H1 (cell line): ENCODE measurements at regions not wholly inside any gene's neighbourhood (a gene's known extent, or its start where the extent isn't known, plus 50 kb on each side); places are given as distances from the start of the nearest gene placed in this dataset.

ENCODE experiments used
- CTCF ChIA-PET: fragments of 300-600 bp; sonication (Branson Sonifier 250); formaldehyde crosslinking; loops from one replicate; lab custom pipeline; 2021; ENCODE audit not compliant: partially characterized antibody; lab: Charles Lee
- POLR2A ChIA-PET: fragments of 300-600 bp; sonication (Branson Sonifier 250); formaldehyde crosslinking; loops from one replicate; lab custom pipeline; 2021; ENCODE audit warnings: inconsistent platforms; ENCODE audit not compliant: partially characterized antibody; lab: Charles Lee
- DNase-seq, 2 experiments: peaks; one replicate each; pipeline versions ENCODE4 v3.0.0 to v3.0.0-alpha.2; 2010 to 2022; ENCODE audit warnings: low spot score in 2 of 2, low read depth in 1 of 2, mixed read lengths in 1 of 2
- FAIRE-seq: peaks from 2 replicates; lab custom pipeline; 2011; peaks lifted over from hg19 to GRCh38; lab: Jason Lieb, UNC
- H2AFZ ChIP-seq: 2 replicates; pipeline ENCODE4 v1.8.1; 2012; ENCODE audit warnings: low read length, inconsistent platforms
- H2AK5ac ChIP-seq: 2 replicates; pipeline ENCODE4 v1.6.1; 2013; ENCODE audit warnings: low read depth, low read length
- H2BK120ac ChIP-seq: replicated peaks from 2 replicates; pipeline ENCODE3; 2013; ENCODE audit warnings: low read depth, low read length, inconsistent platforms
- H2BK12ac ChIP-seq: 2 replicates; pipeline ENCODE4 v1.6.1; 2013; ENCODE audit warnings: low read depth, low read length
- H2BK15ac ChIP-seq: 2 replicates; pipeline ENCODE4 v1.6.1; 2013; ENCODE audit warnings: low read length
- H2BK20ac ChIP-seq: 2 replicates; pipeline ENCODE4 v1.6.1; 2013; ENCODE audit warnings: low read length
- H2BK5ac ChIP-seq: 2 replicates; pipeline ENCODE4 v1.6.1; 2013; ENCODE audit warnings: low read depth, low read length
- H3K14ac ChIP-seq: 2 replicates; pipeline ENCODE4 v1.6.1; 2013; ENCODE audit warnings: inconsistent platforms; ENCODE audit not compliant: insufficient read length
- H3K18ac ChIP-seq: 2 replicates; pipeline ENCODE4 v1.6.1; 2013; ENCODE audit warnings: low read length; ENCODE audit errors: extremely low read depth
- H3K23ac ChIP-seq: 2 replicates; pipeline ENCODE4 v1.6.1; 2013; ENCODE audit warnings: inconsistent platforms; ENCODE audit not compliant: insufficient read length
- H3K23me2 ChIP-seq: 2 replicates; pipeline ENCODE4 v1.6.1; 2013; ENCODE audit warnings: low read depth, low read length
- H3K27ac ChIP-seq: 2 replicates; pipeline ENCODE4 v1.6.1; 2011; ENCODE audit warnings: low read depth, low read length, inconsistent platforms
- H3K27me3 ChIP-seq, 4 experiments: replicated peaks in 1 of 4; 1 replicate in 1 of 4; 2 replicates in 3 of 4; pipeline versions ENCODE4 v1.6.1 to v1.8.1; 2011 to 2013; ENCODE audit warnings: low read length in 3 of 4, mild to moderate bottlenecking in 3 of 4, inconsistent platforms in 2 of 4, mixed read lengths in 2 of 4, moderate library complexity in 1 of 4; ENCODE audit not compliant: control insufficient read depth in 3 of 4, insufficient read depth in 3 of 4; ENCODE audit errors: extremely low read depth in 1 of 4
- H3K36me3 ChIP-seq, 4 experiments: 2 replicates each; pipeline versions ENCODE4 v1.6.1 to v1.8.1; 2011 to 2013; ENCODE audit warnings: mild to moderate bottlenecking in 4 of 4, low read length in 3 of 4, moderate library complexity in 2 of 4, control low read depth in 1 of 4, inconsistent platforms in 1 of 4; ENCODE audit not compliant: insufficient read depth in 4 of 4, control insufficient read depth in 2 of 4
- H3K4ac ChIP-seq: replicated peaks from 2 replicates; pipeline ENCODE3; 2013; ENCODE audit warnings: low read length, low read depth, mixed read lengths, inconsistent platforms; ENCODE audit not compliant: insufficient read length
- H3K4me1 ChIP-seq, 4 experiments: replicated peaks in 1 of 4; 1 replicate in 1 of 4; 2 replicates in 3 of 4; pipeline versions ENCODE4 v1.6.1 to v1.8.1; 2011 to 2013; ENCODE audit warnings: low read length in 3 of 4, inconsistent platforms in 2 of 4, mixed read lengths in 1 of 4; ENCODE audit not compliant: insufficient read depth in 4 of 4, control insufficient read depth in 3 of 4
- H3K4me2 ChIP-seq, 2 experiments: 2 replicates each; pipeline versions ENCODE4 v1.6.1 to v1.8.1; 2011 to 2013; ENCODE audit warnings: low read depth in 2 of 2, low read length in 2 of 2, control low read depth in 1 of 2, inconsistent platforms in 1 of 2, mild to moderate bottlenecking in 1 of 2; ENCODE audit not compliant: insufficient read depth in 1 of 2
- H3K4me3 ChIP-seq, 4 experiments: fragments of 200-600, 300-600 bp in 1 of 4; sonication (generic), shearing (Covaris generic), sonication (Bioruptor Twin) in 1 of 4; 2 replicates each; pipeline versions ENCODE4 v1.5.1 to v1.8.1; 2011 to 2016; ENCODE audit warnings: low read length in 4 of 4, low read depth in 3 of 4, control low read depth in 2 of 4, inconsistent platforms in 2 of 4, mild to moderate bottlenecking in 2 of 4, mixed read lengths in 1 of 4, moderate library complexity in 1 of 4; ENCODE audit not compliant: insufficient read depth in 2 of 4; ENCODE audit errors: extremely low read depth in 1 of 4
- H3K56ac ChIP-seq: replicated peaks from 2 replicates; pipeline ENCODE3; 2013; ENCODE audit warnings: low read depth, mild to moderate bottlenecking, mixed read lengths, low read length, inconsistent platforms; ENCODE audit not compliant: insufficient read length
- H3K79me1 ChIP-seq: 2 replicates; pipeline ENCODE4 v1.6.1; 2013; ENCODE audit warnings: low read depth, low read length, control low read depth
- H3K79me2 ChIP-seq, 2 experiments: 2 replicates each; pipeline versions ENCODE4 v1.6.1 to v1.8.1; 2012 to 2013; ENCODE audit warnings: low read length in 2 of 2, mild to moderate bottlenecking in 2 of 2, inconsistent platforms in 1 of 2; ENCODE audit not compliant: insufficient read depth in 2 of 2, control insufficient read depth in 1 of 2
- H3K9ac ChIP-seq, 4 experiments: replicated peaks in 1 of 4; 1 replicate in 1 of 4; 2 replicates in 3 of 4; pipeline versions ENCODE4 v1.6.1 to v1.8.1; 2011 to 2013; ENCODE audit warnings: low read depth in 3 of 4, low read length in 3 of 4, control low read depth in 2 of 4, mild to moderate bottlenecking in 2 of 4, moderate library complexity in 2 of 4, inconsistent platforms in 1 of 4; ENCODE audit errors: extremely low read depth in 1 of 4
- H3K9me3 ChIP-seq, 2 experiments: 2 replicates each; pipeline versions ENCODE4 v1.6.1 to v1.8.1; 2012 to 2013; ENCODE audit warnings: mild to moderate bottlenecking in 2 of 2, moderate library complexity in 2 of 2, control low read depth in 1 of 2, inconsistent platforms in 1 of 2, low read depth in 1 of 2, low read length in 1 of 2, mixed read lengths in 1 of 2; ENCODE audit not compliant: insufficient read depth in 2 of 2
- H4K20me1 ChIP-seq, 2 experiments: replicated peaks in 1 of 2; 2 replicates each; pipeline versions ENCODE3 to v1.8.1; 2011 to 2013; ENCODE audit warnings: inconsistent platforms in 2 of 2, low read length in 2 of 2, mild to moderate bottlenecking in 1 of 2; ENCODE audit not compliant: insufficient read depth in 2 of 2, control insufficient read depth in 1 of 2
- H4K5ac ChIP-seq: 2 replicates; pipeline ENCODE4 v1.6.1; 2013; ENCODE audit warnings: low read length, low read depth, mixed read lengths, inconsistent platforms; ENCODE audit not compliant: insufficient read length
- H4K8ac ChIP-seq: 2 replicates; pipeline ENCODE4 v1.8.0; 2013; ENCODE audit warnings: mild to moderate bottlenecking, moderate library complexity, low read length, inconsistent platforms; ENCODE audit not compliant: insufficient read depth; ENCODE audit errors: extremely low read depth
- H4K91ac ChIP-seq: replicated peaks from 2 replicates; pipeline ENCODE3; 2013; ENCODE audit warnings: low read length, mixed read lengths, inconsistent platforms; ENCODE audit not compliant: insufficient read length
- FOSL1 ChIP-seq: IDR thresholded peaks from 2 replicates; pipeline ENCODE4 v1.6.1; 2011; ENCODE audit warnings: mild to moderate bottlenecking, low read depth, low read length, moderate library complexity; ENCODE audit not compliant: insufficient read depth
- RAD21 ChIP-seq, 2 experiments: IDR thresholded peaks in 1 of 2; conservative IDR thresholded peaks in 1 of 2; 2 replicates each; pipeline ENCODE4 v1.6.1; 2011; ENCODE audit warnings: low read depth in 2 of 2, low read length in 2 of 2, improper control_type of control experiment in 1 of 2, inconsistent platforms in 1 of 2, mild to moderate bottlenecking in 1 of 2, moderate library complexity in 1 of 2
- SP4 ChIP-seq: IDR thresholded peaks from 2 replicates; pipeline ENCODE4 v1.6.1; 2012; ENCODE audit warnings: low read length, inconsistent platforms
- SUZ12 ChIP-seq: fragments of 200-600 bp; sonication (generic); IDR thresholded peaks from 2 replicates; pipeline ENCODE4 v1.6.1; 2012; ENCODE audit warnings: mild to moderate bottlenecking, inconsistent platforms, low read length, moderate library complexity, mixed read lengths
- TAF1 ChIP-seq: IDR thresholded peaks from 2 replicates; pipeline ENCODE4 v1.6.1; 2011; ENCODE audit warnings: mild to moderate bottlenecking, low read depth, low read length

- FAIRE-seq (no peak), DNase-seq (no peak)
- no peak overlapping the region for H3K18ac ChIP-seq
- no peaks in the 10 kb centered on the region for H3K79me1 ChIP-seq
- no peak overlapping the region for H2BK120ac ChIP-seq
- no peak overlapping the region for H3K4ac ChIP-seq
- ChIA-PET CTCF (interaction anchor here (0.9 to 1.7 kb wide), 4 partner anchors 10 to 83 kb away, joined by 3 to 6 read pairs (median 4); no protein-coding TSS in a partner anchor), POLR2A (no interaction called here)
- H4K91ac ChIP-seq, result no peak overlapping the region
- no peak overlapping the region for H2BK5ac ChIP-seq
- H4K5ac ChIP-seq, result no peak overlapping the region
- H3K23ac ChIP-seq, result no peak overlapping the region
- no peaks in the 10 kb centered on the region for H3K27me3 ChIP-seq
- no peaks in the 10 kb centered on the region for H4K20me1 ChIP-seq
- no peak overlapping the region for H3K56ac ChIP-seq
- H3K27ac ChIP-seq, result no peak overlapping the region
- no peak overlapping the region for H3K14ac ChIP-seq
- H2AFZ ChIP-seq, result no peak overlapping the region
- peaks cover 0 to 9% (median 3%) of the 10 kb centered on the region in 4 experiments; a peak in 4 of 7 replicates for H3K4me1 ChIP-seq
- no peaks in the 10 kb centered on the region for H3K36me3 ChIP-seq
- H3K23me2 ChIP-seq, result no peaks in the 10 kb centered on the region
- no peak overlapping the region for H2BK12ac ChIP-seq
- H2AK5ac ChIP-seq, result no peak overlapping the region
- no peak overlapping the region for H3K4me2 ChIP-seq
- no peak overlapping the region for H3K9ac ChIP-seq
- H2BK20ac ChIP-seq, result no peak overlapping the region
- H3K79me2 ChIP-seq, result no peaks in the 10 kb centered on the region
- no peak overlapping the region for H2BK15ac ChIP-seq
- H4K8ac ChIP-seq, result no peak overlapping the region
- H3K4me3 ChIP-seq, result no peak overlapping the region
- H3K9me3 ChIP-seq, result peaks cover 2 to 3% of the 10 kb centered on the region in 2 experiments; a peak in 1 of 4 replicates
- TF ChIP-seq SP4, result no peak
- TF ChIP-seq FOSL1, result no peak
- TF ChIP-seq RAD21 (IDR thresholded peaks at IDR 0.05 in 1 of 2, conservative IDR thresholded peaks at IDR 0.05 in 1 of 2; ENCODE audit: low read depth in 2 of 2, low read length in 2 of 2), result no peak
- no peak for TF ChIP-seq TAF1
- TF ChIP-seq SUZ12, result no peak
Observed at GRCh38 chr2:128423788-128424165, 105.1 kb upstream of the HS6ST1 start.
